ENCODE measurements at regions not wholly inside any gene's neighbourhood (a gene's known extent, or its start where the extent isn't known, plus 50 kb on each side); places are given as distances from the start of the nearest gene placed in this dataset.

GRCh38 chr5:28344836-28345433 is 1306.5 kb upstream of the CDH9 start:
- Histone ChIP-seq H3K4me2 (no peak overlapping the region), H3K4me3 (ENCODE audit: low read depth in 2 of 2, low read length in 1 of 2) (peak overlapping the region in 1 of 2 experiments; percentile 33; a peak in 1 of 4 replicates), H2AFZ (ENCODE audit: low read depth) (no peak overlapping the region), H3K9me2 (no peaks in the 10 kb centered on the region), H3K79me2 (ENCODE audit: insufficient read depth) (no peaks in the 10 kb centered on the region), H3K4me1 (ENCODE audit: control insufficient read depth in 1 of 2, insufficient read depth in 2 of 2, low read depth in 1 of 2, low read length in 1 of 2) (no peaks in the 10 kb centered on the region), H3K9ac (no peak overlapping the region), H3K36me3 (replicated peaks in 1 of 2; ENCODE audit: control insufficient read depth in 1 of 2, insufficient read depth in 2 of 2, low read length in 1 of 2) (no peaks in the 10 kb centered on the region), H3K9me3 (no peaks in the 10 kb centered on the region), H3F3A (replicated peaks; ENCODE audit: insufficient read depth) (no peaks in the 10 kb centered on the region), H3K27ac (ENCODE audit: low read depth in 2 of 2, low read length in 1 of 2) (no peak overlapping the region), H3K27me3 (ENCODE audit: insufficient read depth) (no peaks in the 10 kb centered on the region), H4K20me1 (ENCODE audit: insufficient read depth) (no peaks in the 10 kb centered on the region)
- TF ChIP-seq CHD2 (IDR thresholded peaks at IDR 0.05; ENCODE audit: low read length, partially characterized antibody) (no peak), SMC3 (IDR thresholded peaks at IDR 0.05; ENCODE audit: low read depth, low read length) (peak; percentile 38), RAD21 (IDR thresholded peaks at IDR 0.05; ENCODE audit: low read length) (peak; percentile 62), CTCF (IDR thresholded peaks at IDR 0.05) (peak; percentile 59), GATA2 (CRISPR knock-in tag; IDR thresholded peaks at IDR 0.05) (no peak)
- CTCF ChIA-PET: interaction anchor here (0.6 to 1.4 kb wide), 7 partner anchors 9 to 421 kb away, joined by 3 to 4 read pairs (median 3); no protein-coding TSS in a partner anchor
- 4% methylated on average over 5 of the region's 5 CpGs for WGBS (ENCODE audit: low lambda C conversion rate)
- POLR2A ChIA-PET: no interaction called here
- DNase-seq: peak; percentile 5

GRCh38 chr5:28329176-28329575 is 1290.8 kb upstream of the CDH9 start:
- H3K9ac ChIP-seq: no peak overlapping the region
- H3K27ac ChIP-seq (ENCODE audit: low read depth in 2 of 2, low read length in 1 of 2): no peak overlapping the region
- CTCF ChIA-PET: no interaction called here
- H3K4me2 ChIP-seq: no peak overlapping the region
- TF ChIP-seq FOXM1 (IDR thresholded peaks at IDR 0.05; ENCODE audit: low read depth) (no peak), GATA2 (CRISPR knock-in tag; IDR thresholded peaks at IDR 0.05) (no peak), PBX3 (IDR thresholded peaks at IDR 0.05) (no peak), USF2 (IDR thresholded peaks at IDR 0.05; ENCODE audit: borderline replicate concordance, low read depth, low read length) (no peak), MXI1 (IDR thresholded peaks at IDR 0.05; ENCODE audit: low read depth, low read length) (no peak), EP300 (IDR thresholded peaks at IDR 0.05; ENCODE audit: borderline replicate concordance in 1 of 2, low read depth in 1 of 2, low read length in 1 of 2) (no peak), JUND (IDR thresholded peaks at IDR 0.05) (no peak), SIN3A (IDR thresholded peaks at IDR 0.05; ENCODE audit: borderline replicate concordance, low read depth, low read length) (no peak), ZBTB33 (IDR thresholded peaks at IDR 0.05; ENCODE audit: borderline replicate concordance, low read depth) (no peak), RXRA (IDR thresholded peaks at IDR 0.05; ENCODE audit: borderline replicate concordance, low read depth) (no peak), POLR2AphosphoS5 (IDR thresholded peaks at IDR 0.05; ENCODE audit: low read depth, low read length) (no peak), RAD21 (IDR thresholded peaks at IDR 0.05; ENCODE audit: low read length) (no peak), MAX (IDR thresholded peaks at IDR 0.05; ENCODE audit: low read depth) (no peak), MEF2A (IDR thresholded peaks at IDR 0.05; ENCODE audit: borderline replicate concordance, low read depth) (no peak)
- POLR2A ChIA-PET: no interaction called here
- H3K4me3 ChIP-seq (ENCODE audit: low read depth in 2 of 2, low read length in 1 of 2): no peak overlapping the region
- H3K9me2 ChIP-seq: no peaks in the 10 kb centered on the region; the same call in 1 of the 2 replicates
- no peak overlapping the region for H2AFZ ChIP-seq (ENCODE audit: low read depth)
- no peaks in the 10 kb centered on the region for H4K20me1 ChIP-seq (ENCODE audit: insufficient read depth)
- no peaks in the 10 kb centered on the region for H3K4me1 ChIP-seq (ENCODE audit: control insufficient read depth in 1 of 2, insufficient read depth in 2 of 2, low read depth in 1 of 2, low read length in 1 of 2)
- no peaks in the 10 kb centered on the region for H3K36me3 ChIP-seq (replicated peaks in 1 of 2; ENCODE audit: control insufficient read depth in 1 of 2, insufficient read depth in 2 of 2, low read length in 1 of 2)
- no peaks in the 10 kb centered on the region for H3K79me2 ChIP-seq (ENCODE audit: insufficient read depth)
- H3K27me3 ChIP-seq (ENCODE audit: insufficient read depth): no peaks in the 10 kb centered on the region
- H3F3A ChIP-seq (replicated peaks; ENCODE audit: insufficient read depth): no peaks in the 10 kb centered on the region
- no peaks in the 10 kb centered on the region for H3K9me3 ChIP-seq
- no peak for DNase-seq

Measured in SK-N-SH (cell line).